ENCODE measurements at regions not wholly inside any gene's neighbourhood (a gene's known extent, or its start where the extent isn't known, plus 50 kb on each side); places are given as distances from the start of the nearest gene placed in this dataset.

- DNase-seq (ENCODE audit: low spot score in 2 of 2): no peak
- no peak for FAIRE-seq
These were observed 144.6 kb upstream of the FOXF1 start for GRCh38 chr16:86365513-86366273.

DNA sequence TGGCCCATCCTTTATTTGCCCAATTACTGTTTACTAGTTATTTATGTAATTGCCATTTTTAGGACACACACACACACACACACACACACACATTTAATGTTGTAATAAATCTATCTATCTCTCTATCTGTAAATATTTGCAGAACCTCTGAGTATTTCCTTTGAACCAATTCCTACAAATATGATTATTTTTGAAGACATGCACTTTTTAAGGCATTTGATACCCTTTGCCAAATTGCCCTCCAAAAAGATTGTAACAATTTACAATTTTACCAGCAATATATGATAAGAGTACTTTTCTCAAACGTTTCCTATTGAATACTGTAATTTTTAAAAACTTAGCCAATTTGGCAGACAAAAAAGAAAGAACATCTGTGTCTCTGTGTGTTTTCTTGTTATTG lies 143.8 kb upstream of the FOXF1 start:
- FAIRE-seq: no peak
- DNase-seq (ENCODE audit: low spot score in 2 of 2): no peak

GRCh38 chr16:86367291-86368072 lies 142.8 kb upstream of the FOXF1 start:
- FAIRE-seq: no peak

DNA sequence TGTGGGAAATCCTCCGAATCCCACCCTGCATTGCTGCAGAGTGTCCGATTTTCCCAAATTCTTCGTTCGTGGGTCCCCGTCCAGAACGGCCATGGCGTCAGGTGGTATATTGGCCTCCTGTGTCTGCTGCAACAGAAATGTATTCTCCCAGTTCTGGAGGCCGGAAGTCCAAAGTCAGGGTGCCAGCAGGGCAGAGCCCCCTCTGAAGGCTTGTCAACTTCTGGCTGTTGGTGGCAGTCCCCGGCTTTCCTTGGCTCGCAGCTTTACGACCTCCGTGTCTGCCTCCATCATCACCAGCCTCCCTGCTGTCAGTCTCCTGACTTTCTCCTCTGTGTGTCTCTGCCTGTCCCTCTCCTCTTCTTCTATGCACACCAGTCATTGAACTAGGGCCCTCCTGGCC lies 142.1 kb upstream of the FOXF1 start:
- FAIRE-seq (no peak), DNase-seq (ENCODE audit: low spot score in 2 of 2) (no peak)

More at GRCh38 chr16:86367291-86368072, 142.8 kb upstream of the FOXF1 start:
- DNase-seq (ENCODE audit: low spot score in 2 of 2): no peak

DNA sequence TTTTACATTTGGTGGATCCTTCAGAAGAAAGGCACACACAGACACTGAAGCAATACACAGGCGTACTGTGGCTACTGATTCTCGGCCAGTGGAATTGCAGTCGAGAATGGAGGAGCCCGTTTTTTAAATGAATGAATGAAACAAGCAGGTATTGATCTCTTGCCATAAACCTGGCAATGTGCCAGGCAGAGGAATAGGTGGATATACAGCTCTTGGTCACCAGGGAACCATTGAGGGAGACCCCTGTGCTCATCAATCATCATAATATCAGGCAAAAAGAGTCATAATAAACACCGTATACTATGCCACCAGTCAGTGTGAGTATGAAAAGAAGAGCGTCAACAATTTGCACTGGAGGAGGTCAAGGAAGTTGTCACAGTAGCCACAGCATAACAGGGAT lies 140.3 kb upstream of the FOXF1 start:
- FAIRE-seq: no peak
- DNase-seq (ENCODE audit: low spot score in 2 of 2): no peak

GRCh38 chr16:86371083-86371803 lies 139.1 kb upstream of the FOXF1 start:
- FAIRE-seq: no peak
- no peak for DNase-seq (ENCODE audit: low spot score in 2 of 2)

DNA sequence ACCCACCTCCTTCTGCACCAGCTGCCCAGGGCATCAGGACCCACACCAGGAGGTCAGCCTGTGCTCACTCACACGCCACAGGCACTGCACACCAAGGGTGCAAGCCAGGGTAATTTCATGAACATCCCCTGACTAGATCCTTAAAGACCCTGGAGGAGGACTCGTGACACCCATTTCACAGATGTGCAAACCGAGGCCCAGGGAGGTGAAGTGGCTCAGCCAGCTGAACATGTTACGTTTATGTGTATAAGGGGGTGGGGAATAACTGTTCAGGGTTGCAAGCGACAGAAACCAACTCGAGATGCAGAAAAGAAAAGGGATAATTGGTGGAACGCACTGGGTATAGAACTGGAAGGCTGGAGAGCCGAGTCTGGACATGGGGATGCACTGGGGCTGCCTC lies 138.1 kb upstream of the FOXF1 start:
- DNase-seq (ENCODE audit: low spot score in 2 of 2): no peak
- no peak for FAIRE-seq

DNA sequence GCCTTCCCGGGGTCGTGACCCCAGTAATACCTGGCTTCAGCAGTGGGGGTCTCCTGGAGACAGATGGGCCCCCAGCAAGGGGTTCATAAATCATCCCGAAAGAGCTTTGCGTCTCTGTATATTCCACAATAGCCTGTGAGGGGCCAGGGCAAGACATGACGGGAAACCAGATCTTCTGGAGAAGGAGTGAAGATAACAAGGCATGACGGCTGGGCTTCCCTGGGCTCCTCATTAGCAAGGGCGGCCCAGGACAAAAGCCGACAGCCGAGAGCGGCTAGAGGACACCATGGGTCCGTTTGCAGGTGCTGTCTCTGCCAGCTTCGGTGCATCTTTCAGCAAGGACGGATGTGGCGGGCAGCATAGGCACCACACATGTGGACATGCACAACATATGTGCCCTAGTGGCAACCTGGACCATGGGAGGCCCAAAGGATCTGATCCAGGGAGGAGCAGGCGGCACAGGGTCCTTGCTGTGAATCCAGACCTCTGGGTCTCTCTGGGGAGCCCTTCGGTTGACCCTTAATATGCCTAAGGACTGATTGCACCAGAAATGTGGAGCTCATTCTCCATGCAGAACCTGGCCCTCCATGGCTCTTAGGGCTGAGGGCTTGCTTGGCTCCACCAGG lies 136.9 kb upstream of the FOXF1 start:
- DNase-seq (ENCODE audit: low spot score in 2 of 2) (no peak), FAIRE-seq (no peak)

GRCh38 chr16:86374603-86375130 lies 135.7 kb upstream of the FOXF1 start:
- DNase-seq (ENCODE audit: low spot score in 2 of 2): no peak
- no peak for FAIRE-seq

- DNase-seq (ENCODE audit: low spot score in 2 of 2): no peak
- no peak for FAIRE-seq
These were observed 135.0 kb upstream of the FOXF1 start for GRCh38 chr16:86375364-86375763.

GRCh38 chr16:86375851-86376250 lies 134.5 kb upstream of the FOXF1 start:
- FAIRE-seq (no peak), DNase-seq (ENCODE audit: low spot score in 2 of 2) (no peak)

GRCh38 chr16:86376837-86377236 lies 133.5 kb upstream of the FOXF1 start:
- no peak for DNase-seq (ENCODE audit: low spot score in 2 of 2)
- no peak for FAIRE-seq

GRCh38 chr16:86377251-86378022 lies 132.9 kb upstream of the FOXF1 start:
- DNase-seq (ENCODE audit: low spot score in 2 of 2) (no peak), FAIRE-seq (no peak)

- FAIRE-seq (no peak), DNase-seq (ENCODE audit: low spot score in 2 of 2) (no peak)
These were observed 132.2 kb upstream of the FOXF1 start for GRCh38 chr16:86378128-86378527.

DNA sequence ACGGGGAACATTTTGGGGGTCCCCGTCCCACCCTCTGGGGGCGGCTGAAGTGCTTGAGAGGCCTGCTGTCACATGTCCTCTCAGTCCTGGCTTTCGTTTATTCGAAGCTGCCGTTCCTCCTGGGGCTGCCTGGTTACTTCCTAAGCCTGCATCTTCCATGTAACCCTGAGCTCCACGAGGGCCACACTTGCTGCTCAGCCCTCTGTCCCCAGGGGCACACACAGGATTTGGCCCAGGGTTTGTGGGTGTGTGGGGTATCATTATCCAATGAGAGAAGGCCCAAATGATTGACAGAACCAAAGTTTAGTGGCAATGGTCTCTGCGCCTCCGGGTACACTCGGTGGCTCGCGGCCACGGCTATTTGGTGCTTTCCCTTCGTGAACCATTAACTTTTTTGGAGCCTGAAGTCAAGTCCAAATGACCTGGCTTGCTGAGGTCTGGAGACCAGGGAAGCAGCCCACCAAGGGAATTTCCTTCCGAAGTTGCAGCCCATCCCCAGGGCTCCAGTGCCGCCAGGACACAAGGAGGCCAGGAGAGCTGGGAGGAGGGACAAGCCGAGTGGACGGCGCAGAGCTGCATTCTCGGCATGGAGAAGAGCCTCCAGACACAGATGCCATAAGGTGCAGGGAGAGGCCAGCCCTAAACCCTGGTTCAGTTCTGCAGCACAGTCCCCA lies 131.4 kb upstream of the FOXF1 start:
- DNase-seq (ENCODE audit: low spot score in 2 of 2) (no peak), FAIRE-seq (no peak)

GRCh38 chr16:86379505-86379846 lies 130.9 kb upstream of the FOXF1 start:
- FAIRE-seq (no peak), DNase-seq (ENCODE audit: low spot score in 2 of 2) (no peak)

GRCh38 chr16:86380030-86380429 lies 130.3 kb upstream of the FOXF1 start:
- DNase-seq (ENCODE audit: low spot score in 2 of 2) (no peak), FAIRE-seq (no peak)

DNA sequence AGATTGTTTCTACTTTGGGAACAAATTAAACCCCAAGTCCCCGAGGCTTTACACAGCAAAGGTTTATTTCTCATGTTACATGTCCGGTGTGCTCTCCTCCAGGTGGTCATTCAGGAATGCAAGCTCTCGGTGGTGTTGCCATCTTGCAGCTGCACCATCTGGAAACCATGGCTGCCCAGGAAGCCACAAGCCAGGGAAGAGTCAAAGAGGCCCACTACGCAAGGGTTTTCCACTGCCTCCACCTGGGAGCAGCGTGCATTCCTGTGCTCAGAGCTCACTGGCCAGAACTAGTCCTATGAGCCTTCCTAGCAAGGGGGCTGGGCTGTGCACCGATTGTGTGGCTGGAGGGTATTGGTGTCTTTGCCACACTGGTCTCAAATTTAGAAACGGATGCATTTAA lies 128.8 kb upstream of the FOXF1 start:
- DNase-seq (ENCODE audit: low spot score in 2 of 2) (no peak), FAIRE-seq (no peak)

DNA sequence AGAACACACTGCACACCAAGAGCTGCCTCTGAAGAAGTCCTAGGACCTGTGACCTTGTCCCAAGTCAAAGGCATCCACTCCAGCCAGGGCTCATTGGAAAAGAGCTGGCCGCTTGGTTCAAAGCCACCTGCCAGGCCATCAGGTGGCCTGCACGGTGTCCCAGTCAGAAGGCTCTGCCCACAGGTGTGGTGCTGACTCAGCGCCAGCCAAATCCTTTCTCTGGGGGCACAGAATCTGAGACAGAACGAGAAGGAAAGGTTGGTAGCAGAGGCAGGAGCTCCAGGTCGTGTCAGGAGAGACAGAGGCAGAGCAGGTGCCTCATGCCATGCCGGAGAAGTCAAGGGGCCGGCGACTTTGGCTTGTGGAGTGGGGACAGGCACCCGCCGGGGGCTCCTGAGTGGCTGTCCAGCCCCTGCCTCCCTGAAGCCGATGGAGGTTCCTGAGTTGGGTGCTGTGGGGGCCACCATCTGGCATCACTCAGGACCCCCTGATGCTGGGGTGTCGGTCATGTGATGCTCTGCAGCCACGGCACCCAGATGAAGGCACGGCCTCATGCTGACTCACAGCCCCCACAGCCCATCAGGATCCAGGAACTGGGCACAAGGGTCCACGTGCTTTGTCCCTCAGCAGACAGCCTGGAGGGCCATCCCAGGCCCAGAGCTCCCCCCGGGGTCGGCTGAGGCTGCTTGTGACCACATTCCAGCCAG lies 128.1 kb upstream of the FOXF1 start:
- DNase-seq (ENCODE audit: low spot score in 2 of 2): no peak

More for the DNA sequence above, 128.1 kb upstream of the FOXF1 start:
- FAIRE-seq: no peak

Measured in frontal cortex (tissue), 3 donors.